GM20000 (cell line): ENCODE measurements at regions not wholly inside any gene's neighbourhood (a gene's known extent, or its start where the extent isn't known, plus 50 kb on each side); places are given as distances from the start of the nearest gene placed in this dataset.

Source experiments
- DNase-seq: peaks from one replicate; pipeline ENCODE4 v3.0.0; 2012; ENCODE audit warnings: low spot score
- CTCF ChIP-seq: IDR thresholded peaks from 2 replicates; pipeline ENCODE4 v1.5.1; 2012; ENCODE audit warnings: mild to moderate bottlenecking, control low read depth; ENCODE audit errors: extremely low read depth, missing control alignments

- no peak for DNase-seq
- TF ChIP-seq CTCF = no peak
These were observed 202.6 kb downstream of the CD109 start for GRCh38 chr6:73898599-73898998.

- TF ChIP-seq CTCF = no peak
- no peak for DNase-seq
These were observed 197.7 kb downstream of the CD109 start for GRCh38 chr6:73893696-73894095.

GRCh38 chr6:73888050-73888449 lies 192.0 kb downstream of the CD109 start:
- no peak for TF ChIP-seq CTCF
- DNase-seq = no peak

- TF ChIP-seq CTCF = no peak
- DNase-seq = no peak
These were observed 189.4 kb downstream of the CD109 start for GRCh38 chr6:73885393-73885792.

GRCh38 chr6:73884540-73884939 lies 188.5 kb downstream of the CD109 start:
- no peak for DNase-seq
- no peak for TF ChIP-seq CTCF

GRCh38 chr6:73879501-73880293 lies 183.7 kb downstream of the CD109 start:
- no peak for DNase-seq
- TF ChIP-seq CTCF = no peak

GRCh38 chr6:73878403-73878802 lies 182.4 kb downstream of the CD109 start:
- no peak for DNase-seq
- no peak for TF ChIP-seq CTCF
